ENCODE measurements at regions not wholly inside any gene's neighbourhood (a gene's known extent, or its start where the extent isn't known, plus 50 kb on each side); places are given as distances from the start of the nearest gene placed in this dataset.

DNA sequence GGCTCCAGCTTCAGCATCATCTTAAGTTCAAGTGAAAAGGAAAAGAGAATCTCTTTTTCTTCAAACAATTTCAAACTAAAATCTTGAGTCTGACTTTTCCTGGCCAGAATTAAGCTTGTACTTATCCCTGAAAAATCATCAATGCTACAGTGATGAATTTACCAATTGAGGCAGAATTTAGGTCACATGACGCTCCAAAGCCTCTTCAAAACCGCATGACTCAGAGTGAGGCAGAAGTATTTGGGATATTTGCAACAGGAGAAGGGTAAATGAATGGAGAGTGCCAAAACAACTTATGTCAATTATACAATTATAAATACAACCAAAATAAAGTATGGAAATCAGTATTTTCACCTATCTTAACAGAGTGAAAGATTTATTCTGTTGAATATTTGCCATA is 515.5 kb downstream of the COL12A1 start:
- peaks cover 18% of the 10 kb centered on the region for H3K9me3 Mint-ChIP-seq (ENCODE audit: low read depth)
- H3K4me3 Mint-ChIP-seq (ENCODE audit: unreplicated experiment) = no peak overlapping the region
- no peaks in the 10 kb centered on the region for H3K27me3 Mint-ChIP-seq (ENCODE audit: low read depth)
- no peak overlapping the region for H3K27ac Mint-ChIP-seq (ENCODE audit: unreplicated experiment)
- no peak for DNase-seq (ENCODE audit: low spot score)
- TF ChIP-seq, protein P1, sequence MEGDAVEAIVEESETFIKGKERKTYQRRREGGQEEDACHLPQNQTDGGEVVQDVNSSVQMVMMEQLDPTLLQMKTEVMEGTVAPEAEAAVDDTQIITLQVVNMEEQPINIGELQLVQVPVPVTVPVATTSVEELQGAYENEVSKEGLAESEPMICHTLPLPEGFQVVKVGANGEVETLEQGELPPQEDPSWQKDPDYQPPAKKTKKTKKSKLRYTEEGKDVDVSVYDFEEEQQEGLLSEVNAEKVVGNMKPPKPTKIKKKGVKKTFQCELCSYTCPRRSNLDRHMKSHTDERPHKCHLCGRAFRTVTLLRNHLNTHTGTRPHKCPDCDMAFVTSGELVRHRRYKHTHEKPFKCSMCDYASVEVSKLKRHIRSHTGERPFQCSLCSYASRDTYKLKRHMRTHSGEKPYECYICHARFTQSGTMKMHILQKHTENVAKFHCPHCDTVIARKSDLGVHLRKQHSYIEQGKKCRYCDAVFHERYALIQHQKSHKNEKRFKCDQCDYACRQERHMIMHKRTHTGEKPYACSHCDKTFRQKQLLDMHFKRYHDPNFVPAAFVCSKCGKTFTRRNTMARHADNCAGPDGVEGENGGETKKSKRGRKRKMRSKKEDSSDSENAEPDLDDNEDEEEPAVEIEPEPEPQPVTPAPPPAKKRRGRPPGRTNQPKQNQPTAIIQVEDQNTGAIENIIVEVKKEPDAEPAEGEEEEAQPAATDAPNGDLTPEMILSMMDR (IDR thresholded peaks at IDR 0.05) = no peak
- peaks cover 4% of the 10 kb centered on the region for H3K36me3 Mint-ChIP-seq (ENCODE audit: low read depth)
- no peaks in the 10 kb centered on the region for H3K4me1 Mint-ChIP-seq (ENCODE audit: low read depth)

DNA sequence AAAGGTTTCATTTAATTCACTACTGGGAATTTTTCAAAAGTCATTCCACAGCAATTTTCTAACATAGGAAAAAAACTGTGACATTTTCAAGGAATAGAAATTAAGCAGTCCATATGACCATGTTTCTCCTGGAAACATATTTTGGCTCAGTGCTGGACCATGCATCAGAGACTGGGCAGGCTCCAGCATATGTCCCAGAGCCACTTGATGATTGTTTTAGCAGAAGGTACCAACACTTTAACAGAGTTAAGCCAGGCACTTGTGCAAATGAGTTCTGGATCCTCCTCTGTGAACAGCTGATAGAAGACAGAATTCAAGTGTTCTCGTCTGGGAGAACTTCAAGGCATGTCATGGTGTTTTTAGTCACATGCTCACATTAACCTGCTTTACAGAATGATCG is 516.3 kb downstream of the COL12A1 start:
- DNase-seq (ENCODE audit: low spot score) = no peak
- no peak overlapping the region for H3K27ac Mint-ChIP-seq (ENCODE audit: unreplicated experiment)
- no peak overlapping the region for H3K4me3 Mint-ChIP-seq (ENCODE audit: unreplicated experiment)
- TF ChIP-seq, protein P1 (IDR thresholded peaks at IDR 0.05) = no peak
- no peaks in the 10 kb centered on the region for H3K4me1 Mint-ChIP-seq (ENCODE audit: low read depth)
- H3K27me3 Mint-ChIP-seq (ENCODE audit: low read depth) = no peaks in the 10 kb centered on the region
- peaks cover 4% of the 10 kb centered on the region for H3K36me3 Mint-ChIP-seq (ENCODE audit: low read depth)
- H3K9me3 Mint-ChIP-seq (ENCODE audit: low read depth) = peaks cover 18% of the 10 kb centered on the region

DNA sequence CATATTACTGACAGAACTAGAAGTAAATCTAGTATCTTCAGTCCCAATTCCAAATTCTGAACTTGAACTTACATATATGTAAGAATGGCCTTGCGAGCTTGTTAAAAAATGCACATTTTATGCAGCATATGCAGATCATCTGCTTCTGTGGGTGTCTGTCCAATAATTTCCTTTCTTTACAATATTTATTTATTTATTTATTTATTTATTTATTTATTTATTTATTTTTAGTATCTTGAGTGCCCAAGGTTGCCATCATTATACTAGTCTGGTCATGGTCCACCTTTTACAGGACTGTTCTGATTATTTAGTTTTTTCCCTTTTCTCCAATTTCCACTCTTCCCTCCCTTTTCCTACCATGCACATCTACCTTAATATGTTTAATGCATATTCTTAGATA is 528.4 kb downstream of the COL12A1 start:
- Mint-ChIP-seq H3K27ac (ENCODE audit: unreplicated experiment) (no peak overlapping the region), H3K4me3 (ENCODE audit: unreplicated experiment) (no peak overlapping the region), H3K36me3 (ENCODE audit: low read depth) (peaks cover 6% of the 10 kb centered on the region), H3K9me3 (ENCODE audit: low read depth) (peaks cover 5% of the 10 kb centered on the region), H3K4me1 (ENCODE audit: low read depth) (peaks cover 16% of the 10 kb centered on the region), H3K27me3 (ENCODE audit: low read depth) (no peaks in the 10 kb centered on the region)
- no peak for DNase-seq (ENCODE audit: low spot score)
- TF ChIP-seq, protein P1 (IDR thresholded peaks at IDR 0.05) = no peak

DNA sequence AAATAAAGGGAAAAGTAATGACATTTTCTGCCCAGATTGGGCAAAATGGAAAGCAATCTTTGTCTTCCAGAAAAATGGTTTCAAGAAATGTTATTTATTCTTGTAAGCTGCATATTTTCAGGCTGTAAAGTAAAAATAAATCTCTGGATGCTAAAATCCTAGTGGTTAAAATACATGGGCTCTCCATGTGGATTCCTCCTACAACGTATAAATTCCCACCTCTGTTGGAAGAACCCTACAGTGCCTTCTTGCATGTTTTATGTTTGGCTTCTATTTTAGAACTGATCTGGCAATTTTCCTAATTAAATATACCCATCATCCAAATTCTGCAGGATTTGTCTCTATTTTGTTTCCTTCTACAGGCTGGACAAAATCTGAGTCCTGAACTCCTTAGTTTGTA is 528.9 kb downstream of the COL12A1 start:
- H3K27me3 Mint-ChIP-seq (ENCODE audit: low read depth) = no peaks in the 10 kb centered on the region
- no peak overlapping the region for H3K27ac Mint-ChIP-seq (ENCODE audit: unreplicated experiment)
- peaks cover 5% of the 10 kb centered on the region for H3K9me3 Mint-ChIP-seq (ENCODE audit: low read depth)
- DNase-seq (ENCODE audit: low spot score) = no peak
- no peak overlapping the region for H3K4me3 Mint-ChIP-seq (ENCODE audit: unreplicated experiment)
- H3K4me1 Mint-ChIP-seq (ENCODE audit: low read depth) = peaks cover 22% of the 10 kb centered on the region
- TF ChIP-seq, protein P1 (IDR thresholded peaks at IDR 0.05) = no peak
- peaks cover 6% of the 10 kb centered on the region for H3K36me3 Mint-ChIP-seq (ENCODE audit: low read depth)

DNA sequence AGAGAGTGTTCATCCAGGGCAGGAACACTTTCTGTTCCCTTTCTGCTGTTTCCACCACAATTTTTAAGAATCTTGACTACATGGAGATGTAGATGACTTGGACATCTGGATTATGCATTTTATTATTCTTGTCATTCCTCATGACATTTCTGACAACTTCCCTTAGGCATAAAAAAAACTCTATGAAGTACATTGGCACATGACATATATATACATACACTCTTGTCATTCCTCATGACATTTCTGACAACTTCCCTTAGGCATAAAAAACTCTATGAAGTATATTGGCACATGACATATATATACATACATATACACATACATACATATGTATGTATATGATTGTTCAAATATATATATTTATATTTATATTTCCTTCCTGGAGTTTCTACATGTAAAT is 531.5 kb downstream of the COL12A1 start:
- no peak overlapping the region for H3K4me3 Mint-ChIP-seq (ENCODE audit: unreplicated experiment)

More for the DNA sequence above, 531.5 kb downstream of the COL12A1 start:
- TF ChIP-seq, protein P1 (IDR thresholded peaks at IDR 0.05) = no peak
- Mint-ChIP-seq H3K27me3 (ENCODE audit: low read depth) (no peaks in the 10 kb centered on the region), H3K4me1 (ENCODE audit: low read depth) (peaks cover 39% of the 10 kb centered on the region), H3K36me3 (ENCODE audit: low read depth) (peaks cover 2% of the 10 kb centered on the region), H3K9me3 (ENCODE audit: low read depth) (peaks cover 2% of the 10 kb centered on the region), H3K27ac (ENCODE audit: unreplicated experiment) (no peak overlapping the region)
- no peak for DNase-seq (ENCODE audit: low spot score)

All from chondrocyte (in vitro differentiated cells).